ENCODE measurements at regions not wholly inside any gene's neighbourhood (a gene's known extent, or its start where the extent isn't known, plus 50 kb on each side); places are given as distances from the start of the nearest gene placed in this dataset.

- Histone ChIP-seq H3K4me1 (ENCODE audit: control insufficient read depth in 1 of 2, insufficient read depth in 2 of 2, low read length in 2 of 2) (no peaks in the 10 kb centered on the region), H3K27me3 (ENCODE audit: control insufficient read depth in 1 of 2, insufficient read depth in 2 of 2, low read length in 1 of 2) (no peaks in the 10 kb centered on the region), H3K27ac (ENCODE audit: low read depth in 1 of 2, low read length in 2 of 2) (no peak overlapping the region), H3K9me3 (ENCODE audit: control insufficient read depth, low read length) (no peaks in the 10 kb centered on the region), H3K36me3 (ENCODE audit: control insufficient read depth in 1 of 2, insufficient read depth in 2 of 2, low read length in 1 of 2) (no peaks in the 10 kb centered on the region), H3K4me3 (ENCODE audit: low read length in 2 of 2) (no peak overlapping the region)
- DNase-seq = no peak
- no peak for ATAC-seq (ENCODE audit: low FRiP score)
- WGBS, 2 donors = 96 to 100% methylated on average over 2 of the region's 2 CpGs
- intact Hi-C loops (cut with DNase I) = no loop called here
These were observed 50.8 kb upstream of the MYLIP start for GRCh38 chr6:16078064-16078463.

- Histone ChIP-seq H3K9me3 (ENCODE audit: control insufficient read depth, low read length) (no peaks in the 10 kb centered on the region), H3K4me3 (ENCODE audit: low read length in 2 of 2) (no peak overlapping the region), H3K4me1 (ENCODE audit: control insufficient read depth in 1 of 2, insufficient read depth in 2 of 2, low read length in 2 of 2) (no peaks in the 10 kb centered on the region), H3K27ac (ENCODE audit: low read depth in 1 of 2, low read length in 2 of 2) (no peak overlapping the region), H3K36me3 (ENCODE audit: control insufficient read depth in 1 of 2, insufficient read depth in 2 of 2, low read length in 1 of 2) (no peaks in the 10 kb centered on the region), H3K27me3 (ENCODE audit: control insufficient read depth in 1 of 2, insufficient read depth in 2 of 2, low read length in 1 of 2) (no peaks in the 10 kb centered on the region)
- DNase-seq (no peak), ATAC-seq (ENCODE audit: low FRiP score) (no peak)
- WGBS, 2 donors = 24 to 39% methylated on average over 7 of the region's 7 CpGs
- intact Hi-C loops (cut with DNase I) = no loop called here
These were observed 59.2 kb upstream of the MYLIP start for GRCh38 chr6:16069671-16070070.

GRCh38 chr6:16069222-16069621, 59.7 kb upstream of the MYLIP start:
- Histone ChIP-seq H3K4me1 (ENCODE audit: control insufficient read depth in 1 of 2, insufficient read depth in 2 of 2, low read length in 2 of 2) (no peaks in the 10 kb centered on the region), H3K27me3 (ENCODE audit: control insufficient read depth in 1 of 2, insufficient read depth in 2 of 2, low read length in 1 of 2) (no peaks in the 10 kb centered on the region), H3K4me3 (ENCODE audit: low read length in 2 of 2) (no peak overlapping the region), H3K9me3 (ENCODE audit: control insufficient read depth, low read length) (no peaks in the 10 kb centered on the region), H3K27ac (ENCODE audit: low read depth in 1 of 2, low read length in 2 of 2) (no peak overlapping the region), H3K36me3 (ENCODE audit: control insufficient read depth in 1 of 2, insufficient read depth in 2 of 2, low read length in 1 of 2) (no peaks in the 10 kb centered on the region)
- intact Hi-C loops (cut with DNase I) = no loop called here
- ATAC-seq (ENCODE audit: low FRiP score) (no peak), DNase-seq (no peak)
- WGBS, 2 donors = 98 to 99% methylated on average over 37 to 39 of the region's 39 CpGs

GRCh38 chr6:16067568-16067967, 61.3 kb upstream of the MYLIP start:
- Histone ChIP-seq H3K4me3 (ENCODE audit: low read length in 2 of 2) (no peak overlapping the region), H3K27me3 (ENCODE audit: control insufficient read depth in 1 of 2, insufficient read depth in 2 of 2, low read length in 1 of 2) (no peaks in the 10 kb centered on the region), H3K36me3 (ENCODE audit: control insufficient read depth in 1 of 2, insufficient read depth in 2 of 2, low read length in 1 of 2) (no peaks in the 10 kb centered on the region), H3K4me1 (ENCODE audit: control insufficient read depth in 1 of 2, insufficient read depth in 2 of 2, low read length in 2 of 2) (no peaks in the 10 kb centered on the region), H3K27ac (ENCODE audit: low read depth in 1 of 2, low read length in 2 of 2) (no peak overlapping the region), H3K9me3 (ENCODE audit: control insufficient read depth, low read length) (no peaks in the 10 kb centered on the region)
- 88 to 93% methylated on average over 3 of the region's 3 CpGs for WGBS, 2 donors
- DNase-seq = no peak
- ATAC-seq (ENCODE audit: low FRiP score) = no peak
- intact Hi-C loops (cut with DNase I) = no loop called here

- ATAC-seq (ENCODE audit: low FRiP score) = no peak
- WGBS, 2 donors = 40 to 51% methylated on average over 7 of the region's 7 CpGs
- Histone ChIP-seq H3K4me3 (ENCODE audit: low read length in 2 of 2) (no peak overlapping the region), H3K36me3 (ENCODE audit: control insufficient read depth in 1 of 2, insufficient read depth in 2 of 2, low read length in 1 of 2) (no peaks in the 10 kb centered on the region), H3K4me1 (ENCODE audit: control insufficient read depth in 1 of 2, insufficient read depth in 2 of 2, low read length in 2 of 2) (no peaks in the 10 kb centered on the region), H3K27ac (ENCODE audit: low read depth in 1 of 2, low read length in 2 of 2) (no peak overlapping the region), H3K9me3 (ENCODE audit: control insufficient read depth, low read length) (no peaks in the 10 kb centered on the region), H3K27me3 (ENCODE audit: control insufficient read depth in 1 of 2, insufficient read depth in 2 of 2, low read length in 1 of 2) (no peaks in the 10 kb centered on the region)
- intact Hi-C loops (cut with DNase I) = no loop called here
- no peak for DNase-seq
These were observed 64.2 kb upstream of the MYLIP start for GRCh38 chr6:16064671-16065072.

- intact Hi-C loops (cut with DNase I) = no loop called here
- Histone ChIP-seq H3K4me3 (ENCODE audit: low read length in 2 of 2) (no peak overlapping the region), H3K36me3 (ENCODE audit: control insufficient read depth in 1 of 2, insufficient read depth in 2 of 2, low read length in 1 of 2) (no peaks in the 10 kb centered on the region), H3K4me1 (ENCODE audit: control insufficient read depth in 1 of 2, insufficient read depth in 2 of 2, low read length in 2 of 2) (no peaks in the 10 kb centered on the region), H3K9me3 (ENCODE audit: control insufficient read depth, low read length) (no peaks in the 10 kb centered on the region), H3K27ac (ENCODE audit: low read depth in 1 of 2, low read length in 2 of 2) (no peak overlapping the region), H3K27me3 (ENCODE audit: control insufficient read depth in 1 of 2, insufficient read depth in 2 of 2, low read length in 1 of 2) (no peaks in the 10 kb centered on the region)
- 81 to 91% methylated on average over 1 of the region's 1 CpG for WGBS, 2 donors
- no peak for ATAC-seq (ENCODE audit: low FRiP score)
- no peak for DNase-seq
These were observed 65.3 kb upstream of the MYLIP start for GRCh38 chr6:16063580-16063979.

- no peaks in the 10 kb centered on the region for H3K27me3 ChIP-seq (ENCODE audit: control insufficient read depth in 1 of 2, insufficient read depth in 2 of 2, low read length in 1 of 2)
- intact Hi-C loops (cut with DNase I) = no loop called here
- 64% methylated on average over 2 of the region's 2 CpGs for WGBS, 2 donors
- H3K4me1 ChIP-seq (ENCODE audit: control insufficient read depth in 1 of 2, insufficient read depth in 2 of 2, low read length in 2 of 2) = no peaks in the 10 kb centered on the region
- H3K9me3 ChIP-seq (ENCODE audit: control insufficient read depth, low read length) = no peaks in the 10 kb centered on the region
- no peak overlapping the region for H3K27ac ChIP-seq (ENCODE audit: low read depth in 1 of 2, low read length in 2 of 2)
- no peaks in the 10 kb centered on the region for H3K36me3 ChIP-seq (ENCODE audit: control insufficient read depth in 1 of 2, insufficient read depth in 2 of 2, low read length in 1 of 2)
- DNase-seq = no peak
- no peak for ATAC-seq (ENCODE audit: low FRiP score)
- H3K4me3 ChIP-seq (ENCODE audit: low read length in 2 of 2) = no peak overlapping the region
These were observed 67.1 kb upstream of the MYLIP start for GRCh38 chr6:16061818-16062217.

- Histone ChIP-seq H3K4me3 (ENCODE audit: low read length in 2 of 2) (no peak overlapping the region), H3K27me3 (ENCODE audit: control insufficient read depth in 1 of 2, insufficient read depth in 2 of 2, low read length in 1 of 2) (no peaks in the 10 kb centered on the region), H3K36me3 (ENCODE audit: control insufficient read depth in 1 of 2, insufficient read depth in 2 of 2, low read length in 1 of 2) (no peaks in the 10 kb centered on the region), H3K27ac (ENCODE audit: low read depth in 1 of 2, low read length in 2 of 2) (no peak overlapping the region), H3K4me1 (ENCODE audit: control insufficient read depth in 1 of 2, insufficient read depth in 2 of 2, low read length in 2 of 2) (no peaks in the 10 kb centered on the region), H3K9me3 (ENCODE audit: control insufficient read depth, low read length) (no peaks in the 10 kb centered on the region)
- ATAC-seq (ENCODE audit: low FRiP score) = no peak
- no peak for DNase-seq
- intact Hi-C loops (cut with DNase I) = no loop called here
- WGBS, 2 donors = 71 to 82% methylated on average over 3 of the region's 3 CpGs
These were observed 68.8 kb upstream of the MYLIP start for GRCh38 chr6:16060039-16060438.

- no peaks in the 10 kb centered on the region for H3K36me3 ChIP-seq (ENCODE audit: control insufficient read depth in 1 of 2, insufficient read depth in 2 of 2, low read length in 1 of 2)
- H3K27ac ChIP-seq (ENCODE audit: low read depth in 1 of 2, low read length in 2 of 2) = no peak overlapping the region
- no peak overlapping the region for H3K4me3 ChIP-seq (ENCODE audit: low read length in 2 of 2)
- intact Hi-C loops (cut with DNase I) = no loop called here
- H3K4me1 ChIP-seq (ENCODE audit: control insufficient read depth in 1 of 2, insufficient read depth in 2 of 2, low read length in 2 of 2) = no peaks in the 10 kb centered on the region
- DNase-seq = no peak
- H3K9me3 ChIP-seq (ENCODE audit: control insufficient read depth, low read length) = no peaks in the 10 kb centered on the region
- no peaks in the 10 kb centered on the region for H3K27me3 ChIP-seq (ENCODE audit: control insufficient read depth in 1 of 2, insufficient read depth in 2 of 2, low read length in 1 of 2)
- 61 to 69% methylated on average over 7 of the region's 7 CpGs for WGBS, 2 donors
- no peak for ATAC-seq (ENCODE audit: low FRiP score)
These were observed 69.4 kb upstream of the MYLIP start for GRCh38 chr6:16059496-16059895.
